ENCODE measurements at regions not wholly inside any gene's neighbourhood (a gene's known extent, or its start where the extent isn't known, plus 50 kb on each side); places are given as distances from the start of the nearest gene placed in this dataset.
"Not testable (repeated sequence)": the region's sequence is repeated elsewhere in the genome, so short reads cannot be mapped to it uniquely, and the experiment has no call there.

DNA sequence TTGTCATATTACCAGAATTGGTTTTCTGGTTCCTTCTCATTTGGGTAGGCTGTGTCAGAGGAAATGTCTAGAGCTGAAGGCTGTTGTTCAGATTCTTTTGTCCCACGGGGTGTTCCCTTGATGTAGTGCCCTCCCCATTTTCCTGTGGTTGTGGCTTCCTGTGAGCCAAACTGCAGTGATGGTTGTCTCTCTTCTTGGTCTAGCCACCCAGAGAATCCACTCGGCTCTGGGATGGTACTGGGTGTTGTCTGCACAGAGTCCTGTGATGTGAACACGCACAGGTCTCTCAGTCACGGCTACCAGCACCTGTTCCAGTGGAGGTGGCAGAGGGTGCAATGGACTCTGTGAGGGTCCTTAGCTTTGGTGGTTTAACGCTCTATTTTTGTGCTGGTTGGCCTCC lies 440.9 kb downstream of the GUCY1A2 start:
- not testable (repeated sequence) for TF ChIP-seq CTCF (IDR thresholded peaks at IDR 0.05; ENCODE audit: low read depth, low read length); MYC (IDR thresholded peaks at IDR 0.05; ENCODE audit: low read depth, low read length); POLR2A (IDR thresholded peaks at IDR 0.05; ENCODE audit: extremely low read depth, insufficient read length)
